NCI-H460 (cell line): ENCODE measurements at regions not wholly inside any gene's neighbourhood (a gene's known extent, or its start where the extent isn't known, plus 50 kb on each side); places are given as distances from the start of the nearest gene placed in this dataset.
"Not testable (repeated sequence)": the region's sequence is repeated elsewhere in the genome, so short reads cannot be mapped to it uniquely, and the experiment has no call there.

Source experiments
- DNase-seq: peaks from one replicate; pipeline ENCODE4 v3.0.0-alpha.2; 2016; ENCODE audit warnings: low read depth; ENCODE audit errors: extremely low read depth

DNA sequence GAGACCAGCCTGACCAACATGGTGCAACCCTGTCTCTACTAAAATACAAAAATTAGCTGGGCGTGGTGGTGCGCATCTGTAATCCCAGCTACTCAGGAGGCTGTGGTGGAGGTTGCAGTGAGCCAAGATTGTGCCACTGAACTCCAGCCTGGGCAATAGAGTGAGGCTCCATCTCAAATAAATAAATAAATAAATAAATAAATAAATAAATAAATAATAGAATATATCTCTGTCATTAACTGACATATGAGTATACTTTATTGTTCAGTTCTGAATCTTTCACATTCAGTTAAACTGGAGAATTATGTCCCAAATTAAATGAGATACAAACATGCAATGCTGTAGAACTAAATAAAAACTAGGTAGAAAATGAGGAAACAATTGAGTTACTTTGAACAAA, 501.2 kb downstream of the PCDH11X start:
- DNase-seq = not testable (repeated sequence)

DNA sequence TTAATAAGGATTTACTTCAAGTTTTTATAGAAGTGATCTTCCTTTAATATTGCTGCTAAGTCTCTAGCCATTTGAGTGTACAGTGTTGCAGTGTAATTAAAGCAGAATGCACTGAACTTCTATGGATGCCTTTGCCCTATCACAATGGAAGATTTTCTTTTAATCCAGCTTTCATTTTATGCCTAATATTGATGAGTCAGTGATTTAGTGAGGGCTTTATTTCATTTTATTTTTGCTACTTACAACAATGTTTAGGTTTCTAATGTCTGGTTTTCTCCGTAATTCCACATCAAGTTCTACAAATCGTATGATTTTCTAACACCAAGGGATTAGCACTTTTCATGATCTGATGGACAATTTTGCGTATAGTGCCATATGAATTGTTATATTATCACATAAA, 504.1 kb downstream of the PCDH11X start:
- no peak for DNase-seq

DNA sequence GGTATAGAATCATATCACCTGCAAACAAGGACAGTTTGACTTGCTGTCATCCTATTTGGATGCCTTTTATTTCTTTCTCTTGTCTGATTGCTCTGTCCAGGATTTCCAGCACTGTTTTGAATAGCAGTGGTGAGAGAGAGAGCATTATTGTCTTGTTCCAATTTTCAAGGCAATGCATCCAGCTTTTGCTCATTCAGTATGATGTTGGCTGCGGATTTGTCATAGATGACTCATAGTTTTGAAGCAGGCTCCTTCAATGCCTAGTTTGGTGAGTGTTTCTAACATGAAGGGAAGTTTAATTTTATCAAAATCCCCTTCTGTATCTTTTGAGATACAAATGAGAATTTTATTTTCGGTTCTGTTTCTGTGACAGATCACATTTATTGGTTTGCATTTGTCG, 518.9 kb downstream of the PCDH11X start:
- peak; percentile 1 for DNase-seq

DNA sequence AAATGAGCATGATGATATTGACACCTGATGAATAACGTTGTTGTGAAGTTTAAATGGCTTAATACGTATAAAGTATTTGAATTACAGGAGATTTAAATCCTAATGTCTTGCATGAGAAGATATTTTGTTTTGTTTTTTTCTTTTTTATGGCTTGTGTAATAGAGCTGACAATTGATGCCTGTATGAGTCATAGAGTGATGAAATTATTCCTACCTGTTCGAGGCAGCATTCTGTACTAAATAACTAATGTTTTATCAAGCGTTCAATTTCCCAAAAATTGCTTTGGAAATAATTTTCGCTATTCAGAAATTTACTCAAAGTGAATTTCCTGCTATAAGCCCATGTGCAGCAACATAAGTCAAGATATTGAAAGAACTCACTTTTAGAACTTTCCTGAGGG, 554.0 kb downstream of the PCDH11X start:
- DNase-seq = not testable (repeated sequence)

DNA sequence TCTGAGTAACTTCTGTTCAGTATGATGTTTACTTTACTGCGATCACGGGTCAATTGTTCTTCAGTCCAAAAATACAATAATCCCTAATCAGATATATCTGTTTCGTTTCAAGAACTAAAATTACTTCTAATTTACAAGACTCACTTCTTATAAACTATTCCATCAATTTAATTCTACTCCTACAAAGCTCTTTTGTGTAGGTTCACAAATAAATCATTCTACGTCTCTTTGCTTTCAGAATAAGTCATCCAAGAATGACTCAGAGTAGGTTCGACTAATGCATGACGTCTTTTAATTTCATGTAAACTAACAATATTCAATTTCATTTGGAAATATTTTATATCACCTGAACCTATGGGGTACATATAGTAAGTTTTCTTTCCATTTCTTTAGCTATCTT, 571.9 kb downstream of the PCDH11X start:
- DNase-seq = not testable (repeated sequence)

DNA sequence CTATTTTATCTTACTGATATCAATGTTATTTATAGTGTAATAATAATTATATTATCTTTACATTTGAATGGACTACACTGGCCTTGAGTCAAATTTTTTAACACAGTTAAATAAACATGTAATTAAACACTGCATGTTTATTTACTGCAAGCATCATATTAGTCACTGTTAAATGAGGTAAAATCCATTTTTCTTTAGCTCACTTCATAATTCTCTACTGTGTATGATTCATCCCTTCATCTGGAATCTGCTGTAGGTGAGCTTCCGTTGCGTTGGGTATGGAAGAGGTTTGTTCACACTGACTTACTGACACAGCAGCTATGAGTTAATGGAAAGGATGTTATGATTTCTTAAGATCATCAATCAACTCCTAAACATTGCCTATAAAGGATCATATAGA, 572.3 kb downstream of the PCDH11X start:
- no peak for DNase-seq
